NK-92 treated with Interleukin-12 subunit alpha and Interleukin-12 subunit beta, amount 100 ng/mL, for 24 hours (cell line): ENCODE measurements at regions not wholly inside any gene's neighbourhood (a gene's known extent, or its start where the extent isn't known, plus 50 kb on each side); places are given as distances from the start of the nearest gene placed in this dataset.

ENCODE experiments used
- DNase-seq: peaks from one replicate; lab custom pipeline; 2025; lab: John Stamatoyannopoulos, UW

GRCh38 chr1:172980971-172981370 is 69.8 kb downstream of the TNFSF18 start:
- DNase-seq: no peak
